Astrocyte of the spinal cord (primary cell): ENCODE measurements at regions not wholly inside any gene's neighbourhood (a gene's known extent, or its start where the extent isn't known, plus 50 kb on each side); places are given as distances from the start of the nearest gene placed in this dataset.

Experiments used
- DNase-seq: peaks from one replicate; pipeline ENCODE4 v3.0.0; 2011; ENCODE audit warnings: low read depth, low spot score
- H3K4me3 ChIP-seq: 2 replicates; pipeline ENCODE4 v1.5.1; 2011; ENCODE audit warnings: low read depth, mild to moderate bottlenecking, low read length, moderate library complexity
- CTCF ChIP-seq: IDR thresholded peaks from 2 replicates; pipeline ENCODE4 v1.5.1; 2012; ENCODE audit warnings: low read depth, mild to moderate bottlenecking, low read length, inconsistent platforms
- in situ Hi-C: cut with HindIII; loops from 2 replicates; pipeline ENCODE4 v1.10.0; 2017; ENCODE audit warnings: low sequenced_read_pairs

GRCh38 chr9:136607334-136607919 is 55.3 kb upstream of the EGFL7 start:
- in situ Hi-C loops, result no loop called here
- DNase-seq, result no peak
- H3K4me3 ChIP-seq, result no peak overlapping the region
- TF ChIP-seq CTCF, result no peak

DNA sequence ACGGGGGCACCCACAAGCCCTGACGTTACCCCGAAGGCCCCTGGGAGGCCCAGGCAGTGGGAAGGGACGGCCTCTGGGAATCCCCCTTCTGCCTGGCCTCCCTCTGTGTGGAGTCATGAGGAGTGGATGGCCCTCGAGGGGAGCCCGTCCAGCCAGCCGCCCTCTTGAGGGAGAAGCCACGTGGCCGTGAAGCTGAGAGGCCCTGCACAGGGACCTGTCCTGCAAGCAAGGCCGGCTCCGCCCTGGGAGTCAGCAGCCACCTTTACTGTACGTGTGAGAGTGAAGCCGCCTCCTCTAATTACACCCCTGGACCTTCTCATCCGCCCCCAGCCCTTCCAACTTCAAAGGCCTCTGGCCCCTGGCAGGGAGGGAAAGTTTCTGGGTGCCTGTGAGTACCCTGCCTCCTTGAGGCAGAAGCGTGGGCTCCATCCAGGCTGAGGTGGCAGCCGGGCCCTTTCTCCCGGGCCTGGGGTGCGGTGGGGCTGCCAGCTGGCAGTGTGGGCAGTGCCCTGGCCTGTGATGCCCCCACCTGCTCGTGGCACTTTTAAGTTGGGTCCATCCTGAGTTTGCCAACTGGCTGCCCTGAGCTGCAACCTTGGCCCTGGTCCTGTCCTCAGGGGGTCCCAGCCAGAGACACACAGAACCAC is 55.9 kb upstream of the EGFL7 start:
- in situ Hi-C loops, result no loop called here
- no peak overlapping the region for H3K4me3 ChIP-seq
- TF ChIP-seq CTCF, result no peak
- DNase-seq, result no peak

- no peak for DNase-seq
- in situ Hi-C loops, result no loop called here
- TF ChIP-seq CTCF, result no peak
- H3K4me3 ChIP-seq, result no peak overlapping the region
Measured at GRCh38 chr9:136605988-136606660, 56.6 kb upstream of the EGFL7 start.

DNA sequence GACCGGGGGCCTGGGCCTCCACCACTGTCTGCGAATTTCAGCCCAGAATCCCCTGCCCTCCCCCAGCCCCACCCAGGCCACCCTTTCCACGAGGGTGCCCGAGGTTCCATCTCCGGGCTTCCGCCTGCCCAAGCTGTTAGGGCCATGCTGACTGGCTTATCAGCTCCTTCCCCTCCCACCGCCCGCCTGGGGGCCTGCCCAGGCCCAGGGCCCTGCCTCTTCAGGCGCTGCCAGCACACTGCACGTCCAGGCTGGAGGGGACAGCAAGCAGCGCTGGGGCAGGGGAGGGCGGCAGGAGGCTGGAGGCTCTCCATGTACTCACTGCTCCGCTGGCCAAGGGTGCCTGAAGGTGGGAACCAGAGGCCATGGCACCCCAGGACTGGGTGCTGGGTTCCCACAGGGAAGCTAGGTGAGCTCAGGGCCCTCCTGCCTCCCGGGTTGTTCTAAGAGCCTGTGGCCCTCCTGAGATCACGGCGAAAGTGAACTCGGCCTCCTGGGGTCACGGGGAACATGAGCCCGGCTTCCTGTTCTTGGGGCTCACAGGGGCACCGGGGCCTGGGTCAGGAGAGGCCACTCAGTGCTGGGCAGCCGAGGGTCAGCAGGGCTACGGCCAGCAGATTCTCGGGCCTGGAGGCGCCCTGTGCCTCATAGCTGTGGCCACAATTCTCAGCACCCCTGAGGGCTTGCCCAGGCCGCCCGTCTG is 57.7 kb upstream of the EGFL7 start:
- in situ Hi-C loops, result no loop called here
- TF ChIP-seq CTCF, result no peak
- no peak overlapping the region for H3K4me3 ChIP-seq
- no peak for DNase-seq

DNA sequence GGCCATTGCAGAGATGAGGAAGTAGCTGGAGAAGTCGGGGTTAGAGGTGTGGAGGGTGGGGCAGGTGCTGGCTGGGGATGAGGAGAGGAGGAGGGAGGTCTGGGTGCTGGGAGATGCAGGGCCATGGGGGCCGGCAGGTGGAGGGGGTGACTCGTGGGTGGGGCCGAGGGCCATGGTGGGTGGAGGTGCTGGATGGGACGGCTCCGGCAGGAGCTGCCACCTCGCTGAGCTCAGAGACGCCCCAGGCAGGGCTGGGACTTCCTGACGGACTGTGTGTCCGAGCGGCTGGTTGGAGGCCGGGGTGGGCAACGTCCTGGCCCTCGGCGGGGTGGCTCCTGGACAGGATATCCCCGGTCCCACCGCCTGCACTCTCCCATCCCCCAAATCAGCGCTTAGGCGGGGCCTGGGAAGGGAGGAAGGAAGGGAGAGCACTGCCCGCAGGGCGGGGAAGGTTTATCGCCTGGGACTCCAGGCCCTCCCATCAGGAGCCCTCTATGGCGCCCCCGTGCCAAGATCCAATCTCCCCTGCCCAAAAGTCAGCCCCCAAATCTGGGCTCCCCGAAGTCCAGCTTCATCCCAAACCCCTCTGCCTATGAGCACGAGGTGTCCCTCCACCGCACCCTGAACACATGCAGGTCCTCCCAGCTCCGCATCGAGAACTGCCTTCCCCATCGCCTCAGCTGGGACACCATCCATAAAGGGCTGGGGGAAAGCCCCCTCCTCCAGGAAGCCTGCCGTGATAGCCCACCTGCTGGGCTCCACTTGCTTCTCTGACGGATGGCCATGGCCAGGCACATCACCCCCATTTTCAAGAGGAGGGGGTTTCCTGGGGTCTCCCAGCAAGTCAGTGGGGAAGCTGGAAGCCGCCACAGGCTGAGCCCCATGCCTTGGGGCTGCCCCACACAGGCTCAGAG is 58.3 kb upstream of the NOTCH1 start:
- no peak for TF ChIP-seq CTCF
- in situ Hi-C loops, result no loop called here
- DNase-seq, result no peak
- no peak overlapping the region for H3K4me3 ChIP-seq

GRCh38 chr9:136603216-136603615 is 57.4 kb upstream of the NOTCH1 start:
- in situ Hi-C loops, result no loop called here
- DNase-seq, result no peak
- TF ChIP-seq CTCF, result no peak
- H3K4me3 ChIP-seq, result no peak overlapping the region
